Fibroblast of skin of left biceps (primary cell): ENCODE measurements at regions not wholly inside any gene's neighbourhood (a gene's known extent, or its start where the extent isn't known, plus 50 kb on each side); places are given as distances from the start of the nearest gene placed in this dataset.

Experiments
- DNase-seq, 2 experiments: peaks; one replicate each; pipeline ENCODE4 v3.0.0-alpha.2; 2013; ENCODE audit warnings: low read depth in 2 of 2

DNA sequence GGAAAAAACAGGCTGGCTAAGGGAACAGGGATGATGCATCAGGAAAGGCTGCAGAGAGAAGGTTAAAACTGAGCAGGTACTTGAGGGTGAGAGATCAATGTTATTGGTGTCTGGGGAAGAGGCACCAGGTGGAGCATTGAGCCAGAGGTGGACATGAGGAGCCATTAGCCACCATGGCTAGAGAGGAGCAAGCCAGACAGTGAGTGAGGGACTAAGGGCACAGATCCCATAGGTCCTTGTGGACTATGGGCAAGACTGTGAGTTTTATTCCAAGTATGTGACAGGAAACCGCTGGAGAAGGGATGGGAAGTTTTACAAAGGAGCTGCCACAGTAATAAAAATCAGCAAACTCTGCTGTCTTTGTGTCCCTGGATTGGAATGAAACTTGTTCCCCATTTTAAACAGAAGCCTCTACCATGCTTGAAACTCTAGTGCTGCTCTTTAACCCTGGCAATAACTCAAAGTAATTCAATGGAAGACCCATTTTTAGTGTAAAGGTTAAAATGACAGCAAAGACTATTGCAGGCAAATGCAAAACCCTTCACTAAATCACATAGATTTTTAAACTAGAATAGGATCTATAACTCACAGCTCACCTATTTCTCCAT, 349.8 kb downstream of the ENC1 start:
- no peak for DNase-seq

DNA sequence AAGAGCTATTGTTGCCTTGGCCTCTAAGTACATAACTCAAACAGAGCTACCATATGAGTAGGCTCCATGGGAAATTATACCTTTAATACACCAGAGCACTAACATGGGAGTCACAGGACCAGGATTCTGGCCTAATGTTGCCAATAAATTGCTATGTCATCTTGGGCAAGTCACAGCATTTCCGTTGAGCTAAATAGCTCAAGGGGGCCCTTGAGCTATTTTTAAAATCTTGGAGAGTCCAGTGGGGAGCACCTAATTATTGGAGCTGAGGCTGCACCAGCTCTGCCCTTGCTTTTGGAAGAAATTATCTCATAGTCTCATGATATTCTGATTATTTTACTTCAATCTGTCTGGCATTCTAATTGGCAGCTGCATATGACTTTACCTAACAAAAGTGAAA, 350.8 kb downstream of the ENC1 start:
- no peak for DNase-seq

DNA sequence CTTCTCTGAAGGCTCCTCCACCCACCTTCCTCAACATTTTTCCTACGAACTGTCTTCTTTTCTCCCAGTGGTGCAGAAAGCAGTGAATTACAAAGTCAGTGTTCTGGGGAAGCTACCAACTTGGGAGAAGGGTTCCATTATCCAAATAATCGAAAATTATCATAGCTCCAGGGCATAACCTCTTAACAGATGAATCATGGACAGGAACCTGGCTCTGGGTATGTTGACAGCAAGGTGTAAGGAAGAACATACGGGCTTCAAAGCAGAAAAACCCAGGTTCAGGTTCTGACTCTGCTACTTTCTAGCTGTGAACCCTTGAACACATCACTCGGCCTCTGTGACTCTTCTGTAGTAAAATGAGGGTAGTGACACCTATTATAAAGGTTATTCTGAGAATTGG, 351.3 kb downstream of the ENC1 start:
- DNase-seq: no peak

DNA sequence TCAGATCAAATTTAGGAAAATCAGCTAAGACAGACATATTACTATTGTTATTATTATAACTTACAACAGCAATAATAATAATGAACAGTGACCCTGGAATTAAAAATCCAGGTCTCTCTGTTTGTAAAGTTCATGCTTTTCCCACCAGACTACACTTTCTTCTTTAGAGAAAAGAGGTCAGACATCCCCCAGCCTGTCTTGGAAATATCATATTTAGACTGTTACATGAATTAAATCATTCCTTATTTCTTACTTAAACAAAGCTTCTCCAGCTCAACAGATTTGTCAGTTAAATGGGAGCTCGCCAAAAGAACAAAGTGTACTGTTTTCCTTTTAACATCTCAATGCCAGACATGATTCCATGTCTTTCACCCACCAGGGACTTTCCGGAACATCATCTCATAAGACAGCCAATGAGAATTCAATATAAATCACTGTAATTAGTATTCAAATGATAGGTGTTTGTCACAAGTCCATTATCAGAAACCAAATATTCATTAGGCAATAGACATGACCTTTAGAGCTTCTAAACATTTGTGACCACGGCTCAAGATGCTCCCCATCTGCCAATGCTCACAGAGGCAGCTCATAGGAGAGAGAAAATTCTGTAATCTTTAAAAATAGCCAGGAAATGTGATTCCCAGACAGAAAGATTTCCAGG, 351.9 kb downstream of the ENC1 start:
- no peak for DNase-seq

- no peak for DNase-seq
Observed at GRCh38 chr5:74288038-74288437, 352.5 kb downstream of the ENC1 start.

GRCh38 chr5:74286734-74287695, 353.5 kb downstream of the ENC1 start:
- DNase-seq: no peak

DNA sequence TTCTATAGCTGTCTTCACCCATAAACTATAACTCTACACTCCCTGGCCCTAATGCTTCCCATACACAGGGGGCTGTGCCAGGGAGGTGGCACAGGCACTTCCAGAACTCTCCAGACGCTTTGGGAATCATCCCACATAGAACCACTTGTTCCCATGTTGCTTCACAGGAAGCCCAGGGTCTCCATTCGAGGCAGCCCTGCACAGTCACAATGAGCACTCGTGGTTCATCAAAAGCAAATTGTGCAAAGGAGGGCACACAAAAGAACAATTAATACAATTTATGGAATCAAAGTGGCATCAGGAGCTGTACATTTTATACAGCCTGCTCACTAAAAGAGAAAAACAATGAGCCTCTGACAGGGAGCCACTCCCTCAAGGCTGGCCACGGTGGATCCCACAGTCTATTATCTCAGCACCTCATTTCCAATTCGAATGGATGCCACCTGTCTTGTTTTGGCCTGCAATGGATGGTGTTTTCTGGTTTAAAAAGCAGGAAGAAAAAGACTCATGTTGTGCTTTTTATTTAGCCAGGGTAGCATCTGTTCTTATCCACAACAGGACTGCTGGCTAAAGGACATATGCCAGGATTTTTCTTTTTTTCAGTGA, 354.8 kb downstream of the ENC1 start:
- no peak for DNase-seq

DNA sequence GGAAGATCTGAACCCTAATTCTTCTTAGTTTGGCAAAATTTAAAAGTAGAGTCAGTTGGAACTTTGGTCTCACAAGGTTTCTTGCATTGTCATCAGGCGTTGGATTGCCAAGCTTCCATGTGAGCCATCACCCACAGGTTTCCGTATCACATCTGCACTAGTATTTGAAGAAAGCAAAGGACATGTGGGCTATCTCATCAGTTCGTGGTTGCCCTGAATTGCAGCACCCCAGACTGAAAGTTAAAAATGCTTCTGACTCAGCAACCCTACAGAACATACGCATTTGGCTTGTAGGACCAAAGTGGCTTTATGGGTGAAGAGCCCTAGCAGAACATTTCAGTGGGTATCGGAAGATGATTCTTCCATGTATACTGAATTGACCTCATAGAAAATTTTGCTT, 358.0 kb downstream of the ENC1 start:
- DNase-seq: no peak

- no peak for DNase-seq
Observed at GRCh38 chr5:74281166-74281565, 359.4 kb downstream of the ENC1 start.

DNA sequence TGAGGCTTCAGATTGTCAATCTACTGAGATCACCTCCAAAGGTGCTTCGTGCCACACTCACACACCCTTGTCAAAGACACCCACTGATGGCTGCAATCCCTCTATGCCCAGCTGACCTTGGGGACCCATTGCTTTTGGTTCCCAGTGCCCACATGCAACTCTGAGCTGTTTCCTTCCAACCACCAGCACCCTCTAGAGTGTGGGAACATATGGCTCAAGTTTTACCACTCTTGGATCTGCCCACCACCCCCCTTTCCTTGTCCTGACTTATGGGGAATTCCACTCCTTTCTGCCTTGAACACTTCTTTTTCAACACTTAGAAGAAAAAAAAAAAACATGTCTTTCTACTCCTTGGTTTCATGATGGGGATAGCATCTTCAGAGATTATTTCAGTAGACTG, 360.2 kb downstream of the ENC1 start:
- DNase-seq: no peak

GRCh38 chr5:74279244-74279643, 361.3 kb downstream of the ENC1 start:
- no peak for DNase-seq

GRCh38 chr5:74277418-74277817, 363.1 kb downstream of the ENC1 start:
- DNase-seq: no peak

DNA sequence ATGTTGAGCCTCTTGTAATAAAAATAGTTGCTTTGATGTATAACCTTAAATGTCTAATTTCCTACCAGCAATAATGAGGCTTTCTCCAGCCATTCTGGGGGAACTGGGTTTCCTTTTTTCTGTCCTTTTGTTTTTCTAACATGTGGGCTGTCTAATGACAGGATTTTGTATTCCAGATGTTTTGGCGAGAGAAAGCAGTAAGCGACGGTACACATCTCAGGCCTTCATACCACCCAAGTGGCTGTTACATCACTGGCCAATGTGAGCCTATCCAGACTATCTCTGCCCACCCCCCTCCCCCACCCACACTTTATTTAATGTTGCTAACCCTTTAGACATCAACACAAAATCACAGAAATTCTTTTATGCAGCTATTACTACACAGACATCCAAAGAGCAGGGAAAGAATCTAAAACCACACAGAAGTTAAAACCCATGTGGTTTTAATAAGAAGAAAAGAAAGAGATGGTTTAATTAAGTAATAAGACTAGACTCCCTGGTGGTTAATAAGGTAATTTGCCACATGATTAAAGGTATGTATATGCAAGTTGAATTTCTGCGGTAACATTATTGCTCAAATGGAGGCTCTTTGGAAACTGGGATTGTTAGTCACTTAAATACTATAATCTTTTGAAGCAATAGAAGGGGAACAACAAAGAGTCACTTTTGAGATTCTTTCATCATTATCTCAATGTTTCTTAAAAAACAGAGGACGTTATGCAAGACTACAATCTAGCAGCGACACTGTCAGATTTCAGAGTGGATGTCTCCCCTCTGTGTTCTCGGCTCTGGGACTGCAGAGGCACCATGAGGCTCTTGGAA, 365.1 kb downstream of the ENC1 start:
- peak; percentile 77 to 88 for DNase-seq

DNA sequence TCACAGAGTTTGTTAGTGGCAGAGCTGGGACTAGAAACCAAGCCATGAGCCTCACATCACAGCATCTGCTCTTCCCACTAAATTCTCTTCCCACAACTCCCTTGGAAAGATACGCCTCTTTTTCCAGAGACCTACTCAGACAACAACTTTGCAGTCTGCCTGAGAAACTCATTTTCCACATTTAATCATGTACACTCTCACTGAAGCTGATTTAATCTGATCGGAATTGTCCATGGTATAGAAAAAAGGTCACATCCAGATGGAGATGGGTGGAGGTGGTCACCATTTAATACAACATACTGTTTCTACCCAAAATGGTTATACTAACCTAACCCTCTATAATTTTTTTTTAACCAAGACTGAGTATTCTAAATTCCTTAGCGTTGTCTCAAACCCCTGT, 366.2 kb downstream of the ENC1 start:
- no peak for DNase-seq

DNA sequence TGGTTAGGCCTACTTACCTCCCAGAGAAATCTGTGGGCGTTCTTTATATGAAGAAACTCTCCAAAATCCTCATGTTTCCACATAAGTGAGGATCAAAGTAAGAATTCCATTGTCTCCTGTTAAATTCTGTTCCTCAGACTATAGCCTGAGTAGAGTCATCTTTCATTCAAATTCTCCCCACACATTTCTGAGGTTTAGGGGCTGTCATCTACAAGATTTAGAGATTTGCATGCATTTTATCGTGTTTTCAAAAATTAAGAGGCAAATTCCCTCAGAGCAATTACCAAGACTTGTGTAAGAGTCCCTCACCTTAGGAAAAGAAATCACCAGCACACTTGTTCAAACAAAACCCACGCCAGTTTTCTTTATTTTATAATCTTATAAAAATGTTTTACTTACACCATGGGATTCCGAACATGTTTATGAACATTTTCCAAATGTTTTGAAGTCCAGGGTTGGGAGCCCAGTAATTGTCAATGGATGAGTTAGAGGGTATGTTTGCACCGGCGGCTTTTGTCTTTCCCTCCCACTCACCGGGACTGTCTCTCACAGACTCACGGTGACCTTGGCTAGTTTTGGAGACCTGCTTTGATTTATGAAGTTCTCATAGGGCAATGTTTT, 367.6 kb downstream of the ENC1 start:
- DNase-seq: peak; percentile 39 to 53

- no peak for DNase-seq
Observed at GRCh38 chr5:74272024-74272775, 368.3 kb downstream of the ENC1 start.

GRCh38 chr5:74268297-74268696, 372.2 kb downstream of the ENC1 start:
- DNase-seq: no peak

- DNase-seq: no peak
Observed at GRCh38 chr5:74266836-74267235, 373.7 kb downstream of the ENC1 start.

GRCh38 chr5:74266132-74266531, 374.4 kb downstream of the ENC1 start:
- no peak for DNase-seq

DNA sequence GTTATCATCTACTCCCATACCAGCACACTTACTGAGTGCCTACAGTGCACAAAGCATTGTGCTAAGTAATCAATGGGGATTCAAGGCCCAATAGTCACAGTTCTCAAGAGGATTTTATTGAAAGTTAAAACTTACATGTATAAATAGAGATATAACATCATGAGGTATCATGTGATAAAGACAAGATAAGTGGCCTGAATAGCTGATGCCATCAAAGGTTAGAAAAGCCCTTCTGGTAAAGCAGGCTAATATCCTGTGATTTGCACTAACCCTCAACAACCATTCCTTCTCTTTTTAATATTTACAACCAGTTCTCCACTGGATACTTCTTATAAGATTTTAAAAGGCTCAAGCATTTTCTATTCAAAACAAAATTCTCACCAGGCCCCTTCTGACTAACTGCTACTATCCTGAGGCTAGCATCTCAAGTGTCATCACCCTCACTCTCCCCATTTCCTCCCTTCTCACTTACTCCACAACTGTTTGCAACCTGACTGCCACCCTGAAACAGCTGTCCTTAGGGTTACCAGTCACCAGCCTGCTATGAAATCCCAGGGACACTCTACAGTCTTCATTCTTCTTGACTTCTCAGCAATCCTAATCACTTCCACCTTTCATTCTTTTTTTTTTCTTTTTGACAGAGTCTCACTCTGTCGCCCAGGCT, 377.9 kb downstream of the ENC1 start:
- DNase-seq: no peak
